Lower leg skin (tissue), 3 donors: ENCODE measurements at regions not wholly inside any gene's neighbourhood (a gene's known extent, or its start where the extent isn't known, plus 50 kb on each side); places are given as distances from the start of the nearest gene placed in this dataset.

Experiments
- CTCF ChIP-seq, 3 donors: fragments of 450-650 bp; IDR thresholded peaks; one replicate each; pipeline ENCODE4 v1.5.1; 2016; ENCODE audit warnings: antibody characterized with exemption in 3 of 3, mild to moderate bottlenecking in 3 of 3, moderate library complexity in 2 of 3
- POLR2A ChIP-seq, 2 donors: fragments of 450-650 bp; IDR thresholded peaks; one replicate each; pipeline ENCODE4 v1.6.1; 2016 to 2017; ENCODE audit warnings: antibody characterized with exemption in 2 of 2, mild to moderate bottlenecking in 1 of 2, moderate library complexity in 1 of 2

GRCh38 chr7:34530259-34530658, 127.8 kb upstream of the NPSR1 start:
- TF ChIP-seq CTCF (IDR thresholded peaks at IDR 0.05) (no peak), POLR2A (IDR thresholded peaks at IDR 0.05) (no peak)
